Caco-2 (cell line): ENCODE measurements at regions not wholly inside any gene's neighbourhood (a gene's known extent, or its start where the extent isn't known, plus 50 kb on each side); places are given as distances from the start of the nearest gene placed in this dataset.

ENCODE experiments used
- BruUV-seq: library from RNA; stranded (reverse); fragments of 400-500 nt; replicated peaks from 2 replicates; lab custom pipeline; 2021; lab: Mats Ljungman, UMichigan
- CTCF ChIA-PET: fragments of 300-600 bp; sonication (Branson Sonifier 250); formaldehyde crosslinking; loops from one replicate; lab custom pipeline; 2022; ENCODE audit warnings: antibody characterized with exemption; lab: Charles Lee
- POLR2A ChIA-PET: fragments of 300-600 bp; sonication (Branson Sonifier 250); formaldehyde crosslinking; loops from one replicate; lab custom pipeline; 2022; ENCODE audit warnings: antibody characterized with exemption; lab: Charles Lee
- DNase-seq, 2 experiments: peaks; one replicate each; pipeline versions ENCODE4 v3.0.0 to v3.0.0-alpha.2; 2020 to 2022
- H3K27me3 ChIP-seq: replicated peaks from 2 replicates; pipeline ENCODE4 v1.6.0; 2011; ENCODE audit warnings: low read length; ENCODE audit not compliant: control insufficient read depth, insufficient read depth
- H3K36me3 ChIP-seq: 2 replicates; pipeline ENCODE4 v1.5.1; 2011; ENCODE audit warnings: low read length; ENCODE audit not compliant: control insufficient read depth, insufficient read depth
- H3K4me1 ChIP-seq: fragments of 250-450 bp; sonication (Bioruptor Pico); 2 replicates; pipeline ENCODE4 v1.5.1; 2020; ENCODE audit warnings: mild to moderate bottlenecking
- H3K4me3 ChIP-seq: 2 replicates; pipeline ENCODE4 v1.5.1; 2011; ENCODE audit warnings: low read depth, mild to moderate bottlenecking, control low read depth, low read length
- H3K9me3 ChIP-seq: fragments of 250-450 bp; sonication (Bioruptor Pico); 2 replicates; pipeline ENCODE4 v1.5.1; 2020; ENCODE audit warnings: mild to moderate bottlenecking, moderate library complexity
- H3K27ac Mint-ChIP-seq: one replicate; pipeline ENCODE4 v1.8.0; 2022; ENCODE audit warnings: mixed read lengths; ENCODE audit not compliant: unreplicated experiment
- H3K27me3 Mint-ChIP-seq: one replicate; pipeline ENCODE4 v1.8.0; 2022; ENCODE audit warnings: mixed read lengths; ENCODE audit not compliant: insufficient read depth, unreplicated experiment
- H3K36me3 Mint-ChIP-seq: one replicate; pipeline ENCODE4 v1.8.0; 2022; ENCODE audit warnings: mild to moderate bottlenecking, mixed read lengths; ENCODE audit not compliant: insufficient read depth, unreplicated experiment
- H3K4me1 Mint-ChIP-seq: one replicate; pipeline ENCODE4 v1.8.0; 2022; ENCODE audit warnings: low read depth, mixed read lengths; ENCODE audit not compliant: unreplicated experiment
- H3K4me3 Mint-ChIP-seq: one replicate; pipeline ENCODE4 v1.8.0; 2022; ENCODE audit warnings: mild to moderate bottlenecking, moderate library complexity, mixed read lengths; ENCODE audit not compliant: unreplicated experiment
- H3K9me3 Mint-ChIP-seq: one replicate; pipeline ENCODE4 v1.8.0; 2022; ENCODE audit warnings: mixed read lengths; ENCODE audit not compliant: unreplicated experiment
- CTCF ChIP-seq, 2 experiments: fragments of 200-600 bp in 1 of 2; IDR thresholded peaks; 1 replicate in 1 of 2; 2 replicates in 1 of 2; pipeline versions ENCODE4 v1.5.1 to v1.8.0; 2011 to 2022; ENCODE audit warnings: antibody characterized with exemption in 1 of 2, control low read depth in 1 of 2, inconsistent platforms in 1 of 2, low read depth in 1 of 2, low read length in 1 of 2, mild to moderate bottlenecking in 1 of 2, moderate library complexity in 1 of 2; ENCODE audit not compliant: insufficient read depth in 1 of 2, severe bottlenecking in 1 of 2, unreplicated experiment in 1 of 2
- intact Hi-C: fragments of 100-400 bp; cut with micrococcal nuclease; formaldehyde crosslinking; loops from one replicate; pipeline ENCODE4 v1.10.0; 2022; ENCODE audit not compliant: unreplicated experiment

- Histone ChIP-seq H3K36me3 (no peaks in the 10 kb centered on the region), H3K4me1 (no peaks in the 10 kb centered on the region), H3K27me3 (no peaks in the 10 kb centered on the region), H3K9me3 (no peaks in the 10 kb centered on the region), H3K4me3 (no peak overlapping the region)
- H3K4me3 Mint-ChIP-seq, result no peak overlapping the region
- no peak for TF ChIP-seq CTCF (IDR thresholded peaks at IDR 0.05; ENCODE audit: insufficient read depth in 1 of 2, low read depth in 1 of 2, low read length in 1 of 2, severe bottlenecking in 1 of 2, unreplicated experiment in 1 of 2)
- DNase-seq, result no peak
- H3K27me3 Mint-ChIP-seq, result peaks cover 3% of the 10 kb centered on the region
- ChIA-PET CTCF (no interaction called here), POLR2A (no interaction called here)
- H3K27ac Mint-ChIP-seq, result no peak overlapping the region
- no peaks in the 10 kb centered on the region for H3K9me3 Mint-ChIP-seq
- peaks cover 6% of the 10 kb centered on the region for H3K4me1 Mint-ChIP-seq
- no TSS peak for BruUV-seq
- intact Hi-C loops, result no loop called here
- H3K36me3 Mint-ChIP-seq, result no peaks in the 10 kb centered on the region
Observed at GRCh38 chr16:9679213-9679767, 502.9 kb downstream of the GRIN2A start.

GRCh38 chr16:9680019-9680655, 502.1 kb downstream of the GRIN2A start:
- Histone ChIP-seq H3K9me3 (no peaks in the 10 kb centered on the region), H3K4me1 (no peaks in the 10 kb centered on the region), H3K4me3 (no peak overlapping the region), H3K36me3 (no peaks in the 10 kb centered on the region), H3K27me3 (no peaks in the 10 kb centered on the region)
- no peaks in the 10 kb centered on the region for H3K9me3 Mint-ChIP-seq
- H3K27me3 Mint-ChIP-seq, result peaks cover 3% of the 10 kb centered on the region
- no peak overlapping the region for H3K4me3 Mint-ChIP-seq
- POLR2A ChIA-PET, result no interaction called here
- H3K4me1 Mint-ChIP-seq, result peaks cover 6% of the 10 kb centered on the region
- no peak for DNase-seq
- BruUV-seq, result no TSS peak
- H3K36me3 Mint-ChIP-seq, result no peaks in the 10 kb centered on the region
- H3K27ac Mint-ChIP-seq, result no peak overlapping the region
- TF ChIP-seq CTCF (IDR thresholded peaks at IDR 0.05; ENCODE audit: insufficient read depth in 1 of 2, low read depth in 1 of 2, low read length in 1 of 2, severe bottlenecking in 1 of 2, unreplicated experiment in 1 of 2), result no peak
- CTCF ChIA-PET, result interaction anchor here (0.6 kb wide), 1 partner anchor 839 kb away, joined by 4 read pairs; no protein-coding TSS in a partner anchor
- intact Hi-C loops, result no loop called here

- no peaks in the 10 kb centered on the region for H3K9me3 Mint-ChIP-seq
- ChIA-PET CTCF (no interaction called here), POLR2A (no interaction called here)
- DNase-seq, result no peak
- peaks cover 3% of the 10 kb centered on the region for H3K27me3 Mint-ChIP-seq
- Histone ChIP-seq H3K9me3 (no peaks in the 10 kb centered on the region), H3K4me1 (no peaks in the 10 kb centered on the region), H3K4me3 (no peak overlapping the region), H3K27me3 (no peaks in the 10 kb centered on the region), H3K36me3 (no peaks in the 10 kb centered on the region)
- no peaks in the 10 kb centered on the region for H3K36me3 Mint-ChIP-seq
- no TSS peak for BruUV-seq
- peaks cover 6% of the 10 kb centered on the region for H3K4me1 Mint-ChIP-seq
- no peak for TF ChIP-seq CTCF (IDR thresholded peaks at IDR 0.05; ENCODE audit: insufficient read depth in 1 of 2, low read depth in 1 of 2, low read length in 1 of 2, severe bottlenecking in 1 of 2, unreplicated experiment in 1 of 2)
- intact Hi-C loops, result no loop called here
- H3K4me3 Mint-ChIP-seq, result no peak overlapping the region
- H3K27ac Mint-ChIP-seq, result no peak overlapping the region
Observed at GRCh38 chr16:9680968-9681367, 501.3 kb downstream of the GRIN2A start.
